ENCODE measurements at regions not wholly inside any gene's neighbourhood (a gene's known extent, or its start where the extent isn't known, plus 50 kb on each side); places are given as distances from the start of the nearest gene placed in this dataset.

GRCh38 chr2:116732322-116732721, 1082.2 kb upstream of the DDX18 start (continued):
- TF ChIP-seq CHD7 (IDR thresholded peaks at IDR 0.05; ENCODE audit: insufficient replicate concordance, low read length): no peak
- TF ChIP-seq FOSL1 (IDR thresholded peaks at IDR 0.05; ENCODE audit: insufficient read depth, low read depth, low read length): no peak
- TF ChIP-seq CTCF (IDR thresholded peaks at IDR 0.05; ENCODE audit: control extremely low read depth in 1 of 3, insufficient read depth in 1 of 3, low read depth in 1 of 3, low read length in 3 of 3): no peak
